OCI-LY1 (cell line): ENCODE measurements at regions not wholly inside any gene's neighbourhood (a gene's known extent, or its start where the extent isn't known, plus 50 kb on each side); places are given as distances from the start of the nearest gene placed in this dataset.

Source experiments
- EZH2 ChIP-seq: fragments of 200-600 bp; sonication (generic), shearing (Covaris generic); IDR thresholded peaks from 2 replicates; pipeline ENCODE4 v1.8.0; 2017; ENCODE audit warnings: borderline replicate concordance, mixed run types, mild to moderate bottlenecking, antibody characterized with exemption, low read length, moderate library complexity, mixed read lengths
- TF ChIP-seq, protein P1 (sequence below): fragments of 200-600 bp; sonication (generic), shearing (Covaris generic); IDR thresholded peaks from 2 replicates; pipeline ENCODE4 v1.5.1; 2017; ENCODE audit warnings: mild to moderate bottlenecking, antibody characterized with exemption, low read length, moderate library complexity, mixed read lengths

DNA sequence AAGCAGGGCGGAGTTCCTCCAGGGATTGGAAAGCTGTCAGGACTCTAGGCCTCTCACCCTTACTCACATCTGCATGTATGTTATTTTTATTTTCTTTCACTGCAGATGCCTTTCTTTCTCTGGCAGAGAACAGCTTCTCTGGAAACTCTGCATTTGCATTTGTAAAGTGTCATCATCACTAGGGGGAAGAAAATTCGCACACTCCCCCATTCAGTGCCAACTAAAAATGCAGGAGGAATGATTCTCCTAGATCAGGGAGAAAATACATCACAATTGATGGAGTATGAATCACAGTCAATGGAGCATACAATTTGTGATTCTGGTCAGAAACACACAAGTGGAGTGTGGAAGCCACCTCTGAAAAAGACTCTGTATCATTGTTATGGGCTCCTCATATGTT lies 351.4 kb upstream of the FTMT start:
- TF ChIP-seq EZH2: no peak
- TF ChIP-seq, protein P1, sequence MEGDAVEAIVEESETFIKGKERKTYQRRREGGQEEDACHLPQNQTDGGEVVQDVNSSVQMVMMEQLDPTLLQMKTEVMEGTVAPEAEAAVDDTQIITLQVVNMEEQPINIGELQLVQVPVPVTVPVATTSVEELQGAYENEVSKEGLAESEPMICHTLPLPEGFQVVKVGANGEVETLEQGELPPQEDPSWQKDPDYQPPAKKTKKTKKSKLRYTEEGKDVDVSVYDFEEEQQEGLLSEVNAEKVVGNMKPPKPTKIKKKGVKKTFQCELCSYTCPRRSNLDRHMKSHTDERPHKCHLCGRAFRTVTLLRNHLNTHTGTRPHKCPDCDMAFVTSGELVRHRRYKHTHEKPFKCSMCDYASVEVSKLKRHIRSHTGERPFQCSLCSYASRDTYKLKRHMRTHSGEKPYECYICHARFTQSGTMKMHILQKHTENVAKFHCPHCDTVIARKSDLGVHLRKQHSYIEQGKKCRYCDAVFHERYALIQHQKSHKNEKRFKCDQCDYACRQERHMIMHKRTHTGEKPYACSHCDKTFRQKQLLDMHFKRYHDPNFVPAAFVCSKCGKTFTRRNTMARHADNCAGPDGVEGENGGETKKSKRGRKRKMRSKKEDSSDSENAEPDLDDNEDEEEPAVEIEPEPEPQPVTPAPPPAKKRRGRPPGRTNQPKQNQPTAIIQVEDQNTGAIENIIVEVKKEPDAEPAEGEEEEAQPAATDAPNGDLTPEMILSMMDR: no peak
